Posterior cingulate gyrus (tissue), 11 donors: ENCODE measurements at regions not wholly inside any gene's neighbourhood (a gene's known extent, or its start where the extent isn't known, plus 50 kb on each side); places are given as distances from the start of the nearest gene placed in this dataset.
A peak's percentile ranks its signal among the peaks of the same experiment; 100 is the strongest.
"Not testable (repeated sequence)": the region's sequence is repeated elsewhere in the genome, so short reads cannot be mapped to it uniquely, and the experiment has no call there.

Source experiments
- DNase-seq, 10 donors: peaks; one replicate each; pipeline versions ENCODE4 v3.0.0 to v3.0.0-alpha.2; 2020 to 2021; ENCODE audit warnings: mixed read lengths in 3 of 10
- intact Hi-C: fragments of 100-400 bp; cut with DNase I; formaldehyde crosslinking; loops from one replicate; pipeline ENCODE4 v1.15.1; 2023

GRCh38 chr12:42030588-42030987 lies 114.1 kb downstream of the GXYLT1 start:
- intact Hi-C loops, result no loop called here

DNA sequence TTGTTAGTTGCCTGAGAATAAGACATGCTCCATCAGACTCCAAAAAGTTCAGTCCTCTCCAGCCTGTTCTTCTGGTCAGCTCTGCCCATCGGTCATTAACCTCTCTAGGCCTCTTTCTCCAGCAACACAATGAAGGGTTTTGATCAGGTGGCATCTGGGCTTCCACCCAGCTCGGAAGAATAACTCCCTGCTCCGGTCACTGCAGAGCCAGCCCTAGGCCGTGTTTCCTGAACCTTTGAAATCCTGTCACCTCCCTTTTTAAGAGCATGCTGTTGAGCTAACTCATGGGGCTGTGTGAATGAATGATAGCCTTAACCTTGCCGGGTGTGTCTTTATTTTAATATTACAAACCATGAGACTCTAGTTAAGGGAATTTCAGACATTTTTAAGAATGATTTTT lies 117.1 kb downstream of the GXYLT1 start:
- intact Hi-C loops, result loop anchor here (10.0 kb wide), 2 partner anchors 307 to 1073 kb away; no protein-coding TSS in a partner anchor
- DNase-seq, result no peak

More at GRCh38 chr12:42030588-42030987, 114.1 kb downstream of the GXYLT1 start:
- DNase-seq, result no peak

DNA sequence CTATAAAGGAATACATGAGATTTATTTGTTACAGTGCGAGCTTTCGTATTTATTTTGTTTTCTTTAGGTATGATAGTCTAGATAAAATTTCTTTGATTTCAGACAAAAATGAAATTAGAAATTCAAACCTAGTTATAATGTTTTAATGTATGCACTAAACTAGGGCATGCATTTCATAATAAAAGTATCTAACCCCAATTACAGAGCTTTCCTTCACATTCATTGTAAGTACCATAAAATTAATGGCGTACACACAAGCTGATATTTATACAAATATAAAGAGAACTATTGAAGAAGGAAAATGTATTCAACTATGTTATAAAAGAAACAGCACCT lies 120.2 kb downstream of the GXYLT1 start:
- intact Hi-C loops, result loop anchor here (1.0 to 10.0 kb wide), 4 partner anchors 92 to 1070 kb away; no protein-coding TSS in a partner anchor
- no peak for DNase-seq

GRCh38 chr12:42023733-42024494 lies 120.8 kb downstream of the GXYLT1 start:
- DNase-seq, result peak; percentile 49 to 97 (median 80)
- intact Hi-C loops, result loop anchor here (1.0 to 10.0 kb wide), 4 partner anchors 92 to 1069 kb away; no protein-coding TSS in a partner anchor

- intact Hi-C loops, result loop anchor here (5.0 to 10.0 kb wide), 3 partner anchors 90 to 1067 kb away; no protein-coding TSS in a partner anchor
- DNase-seq, result not testable (repeated sequence)
Measured at GRCh38 chr12:42021937-42022336, 122.7 kb downstream of the GXYLT1 start.

GRCh38 chr12:42021469-42021868 lies 123.2 kb downstream of the GXYLT1 start:
- DNase-seq, result no peak
- intact Hi-C loops, result loop anchor here (5.0 to 10.0 kb wide), 3 partner anchors 89 to 1067 kb away; no protein-coding TSS in a partner anchor

DNA sequence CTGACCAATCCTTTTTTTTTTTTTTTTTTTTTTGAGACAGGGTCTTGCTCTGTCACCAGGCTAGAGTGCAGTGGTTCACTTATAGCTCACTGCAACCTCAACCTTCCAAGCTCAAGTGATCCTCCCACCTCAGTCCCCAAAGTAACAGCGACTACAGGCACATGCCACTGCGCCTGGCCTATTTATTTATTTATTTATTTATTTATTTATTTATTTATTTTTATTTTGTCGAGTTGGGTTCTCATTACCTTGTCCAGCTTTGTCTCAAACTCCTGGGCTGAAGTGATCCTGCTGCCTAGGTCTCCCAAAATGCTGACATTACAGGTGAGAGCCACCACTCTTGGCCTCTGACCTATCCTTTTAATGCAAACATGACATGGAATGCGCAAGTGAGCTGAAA lies 124.4 kb downstream of the GXYLT1 start:
- DNase-seq, result no peak
- intact Hi-C loops, result loop anchor here (5.0 to 10.0 kb wide), 3 partner anchors 88 to 1065 kb away; no protein-coding TSS in a partner anchor

DNA sequence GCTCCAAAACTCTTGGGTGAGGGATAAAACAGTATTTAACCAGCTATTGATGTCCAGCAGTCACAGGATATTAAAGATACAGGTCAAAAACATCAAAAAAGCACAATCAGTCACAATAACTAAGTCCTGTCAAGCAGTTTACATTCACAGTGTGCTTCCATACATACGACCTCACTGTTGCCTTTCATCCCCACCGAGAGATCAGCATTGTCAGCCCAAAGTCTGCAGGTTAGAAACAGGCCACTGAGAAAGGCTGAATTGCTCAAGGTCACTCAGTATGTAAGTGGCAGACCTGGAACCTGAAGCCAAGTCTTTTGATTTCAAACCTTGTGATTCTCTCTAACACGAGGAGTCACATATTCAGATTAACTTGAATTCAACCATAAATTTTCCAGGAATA lies 124.9 kb downstream of the GXYLT1 start:
- DNase-seq, result no peak
- intact Hi-C loops, result loop anchor here (5.0 to 10.0 kb wide), 3 partner anchors 87 to 1065 kb away; no protein-coding TSS in a partner anchor

DNA sequence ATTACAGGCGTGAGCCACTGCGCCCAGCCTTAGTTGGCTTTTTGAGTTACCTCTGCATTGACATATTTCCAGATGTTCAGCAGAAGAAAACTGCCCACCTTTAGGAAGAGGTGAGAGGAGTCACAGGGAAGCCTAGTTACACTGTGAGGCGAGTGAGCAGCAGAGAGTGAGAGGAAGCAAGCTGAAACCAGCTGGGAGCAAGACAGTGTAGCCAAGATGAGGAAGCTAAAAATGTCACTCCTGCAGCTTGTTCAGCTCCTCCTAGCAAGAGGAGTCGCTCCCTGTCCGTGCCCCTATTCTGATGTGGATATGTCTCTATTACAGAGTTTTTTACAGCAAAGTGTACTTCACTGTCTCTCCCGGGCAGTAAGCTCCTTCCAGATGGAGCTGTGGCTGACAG lies 127.6 kb downstream of the GXYLT1 start:
- no peak for DNase-seq
- intact Hi-C loops, result no loop called here

GRCh38 chr12:42015051-42015461 lies 129.6 kb downstream of the GXYLT1 start:
- intact Hi-C loops, result no loop called here

GRCh38 chr12:42012501-42012900 lies 132.2 kb downstream of the GXYLT1 start:
- intact Hi-C loops, DNase-seq: not testable (repeated sequence)

More at GRCh38 chr12:42015051-42015461, 129.6 kb downstream of the GXYLT1 start:
- no peak for DNase-seq

GRCh38 chr12:42010715-42011114 lies 134.0 kb downstream of the GXYLT1 start:
- no peak for DNase-seq
- intact Hi-C loops, result no loop called here

DNA sequence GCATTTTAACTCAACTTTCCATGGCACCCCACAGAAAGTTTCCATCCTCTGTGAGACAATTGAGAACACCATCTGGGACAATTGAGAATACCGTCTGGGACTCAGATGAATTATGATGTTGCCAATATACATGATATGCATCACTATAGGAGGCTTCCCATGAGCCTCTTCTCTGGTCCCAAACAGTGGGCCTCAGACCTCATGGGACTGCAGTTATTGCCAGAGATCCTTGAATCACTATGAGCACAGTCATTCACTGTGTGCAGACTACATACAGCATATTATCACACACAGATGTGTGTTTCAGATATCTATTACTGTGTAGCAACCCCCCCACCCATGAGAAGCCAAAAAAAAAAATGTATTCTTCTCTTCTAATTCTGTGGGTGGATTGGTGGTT lies 134.4 kb downstream of the GXYLT1 start:
- intact Hi-C loops, result no loop called here
- no peak for DNase-seq

GRCh38 chr12:42008996-42009395 lies 135.7 kb downstream of the GXYLT1 start:
- intact Hi-C loops, result no loop called here
- no peak for DNase-seq

- DNase-seq, result no peak
- intact Hi-C loops, result no loop called here
Measured at GRCh38 chr12:42003031-42003430, 141.6 kb downstream of the GXYLT1 start.

GRCh38 chr12:42002563-42002962 lies 142.1 kb downstream of the GXYLT1 start:
- intact Hi-C loops, result no loop called here

DNA sequence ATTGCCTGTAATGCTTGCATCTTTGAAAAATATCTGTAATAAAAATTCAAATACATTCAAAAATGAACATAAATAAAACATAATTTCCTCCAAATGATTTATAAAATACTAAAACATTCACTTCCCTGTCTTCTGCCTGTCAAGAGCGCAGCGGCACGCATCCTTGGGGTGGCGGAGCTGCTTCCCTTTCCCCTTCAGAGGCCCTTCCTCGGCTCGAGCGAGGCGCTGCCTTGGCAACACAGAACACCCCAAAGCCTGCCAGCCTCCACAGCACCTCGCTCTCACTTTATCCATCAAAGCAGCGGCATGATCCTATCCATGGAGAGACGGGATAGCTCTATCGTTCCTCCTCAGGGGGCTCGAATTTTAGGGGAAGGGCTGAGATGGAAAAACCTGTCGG lies 146.2 kb downstream of the GXYLT1 start:
- intact Hi-C loops, result no loop called here
- no peak for DNase-seq

More at GRCh38 chr12:42002563-42002962, 142.1 kb downstream of the GXYLT1 start:
- no peak for DNase-seq

GRCh38 chr12:41993283-41993682 lies 151.4 kb downstream of the GXYLT1 start:
- DNase-seq, result no peak
- intact Hi-C loops, result no loop called here

DNA sequence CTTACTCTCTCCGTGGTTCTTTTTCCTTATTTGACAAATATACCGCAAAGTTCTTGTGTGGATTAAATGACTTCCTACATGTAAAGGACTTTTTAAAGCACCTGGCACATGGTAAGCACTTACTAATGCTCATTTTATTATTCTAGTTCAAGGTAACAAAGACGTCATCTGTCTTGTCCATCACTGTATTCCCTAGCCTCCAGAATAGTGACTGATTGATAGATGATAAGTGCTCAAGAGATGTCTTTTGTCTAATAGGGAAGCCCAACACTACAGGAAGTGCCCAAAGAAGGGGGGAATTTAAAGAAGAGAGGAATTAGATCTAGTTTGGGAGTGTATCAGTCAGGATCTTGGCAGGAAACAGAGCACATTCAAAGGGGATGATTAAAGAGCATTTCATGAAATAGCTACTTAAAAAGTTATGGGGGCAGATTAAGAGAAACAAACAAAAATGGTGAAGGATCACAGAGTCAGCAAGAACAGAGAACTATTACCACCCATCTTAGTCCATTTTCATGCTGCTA lies 151.9 kb downstream of the GXYLT1 start:
- no peak for DNase-seq
- intact Hi-C loops, result no loop called here

- no peak for DNase-seq
- intact Hi-C loops, result no loop called here
Measured at GRCh38 chr12:41992022-41992421, 152.7 kb downstream of the GXYLT1 start.

DNA sequence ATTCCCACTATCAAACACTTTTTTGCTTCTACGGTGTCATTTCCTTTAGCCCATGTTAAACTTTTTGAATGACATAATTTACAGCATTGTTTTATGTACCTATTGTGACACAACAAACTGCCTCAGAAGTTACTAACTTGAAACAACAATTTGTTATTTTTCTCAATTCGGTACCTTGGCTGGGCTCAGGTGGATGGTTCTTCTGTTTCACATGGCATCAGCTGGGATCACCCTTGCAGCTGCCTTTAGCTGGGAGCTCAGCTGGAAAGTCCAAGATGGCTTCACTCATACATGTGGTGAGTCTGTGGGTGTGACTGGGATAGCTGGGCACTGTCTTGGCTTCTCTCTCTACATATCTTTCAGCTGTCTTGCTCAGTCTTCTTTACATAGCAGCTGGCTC lies 156.0 kb downstream of the GXYLT1 start:
- intact Hi-C loops, result no loop called here
- no peak for DNase-seq

- DNase-seq, intact Hi-C loops: not testable (repeated sequence)
Measured at GRCh38 chr12:41986513-41986912, 158.2 kb downstream of the GXYLT1 start.
